RKO (cell line): ENCODE measurements at regions not wholly inside any gene's neighbourhood (a gene's known extent, or its start where the extent isn't known, plus 50 kb on each side); places are given as distances from the start of the nearest gene placed in this dataset.
A peak's percentile ranks its signal among the peaks of the same experiment; 100 is the strongest.
"Not testable (repeated sequence)": the region's sequence is repeated elsewhere in the genome, so short reads cannot be mapped to it uniquely, and the experiment has no call there.

Experiments used
- DNase-seq: peaks from one replicate; pipeline ENCODE4 v3.0.0-alpha.2; 2016; ENCODE audit warnings: low spot score

GRCh38 chr5:91595424-91595823 lies 212.3 kb upstream of the ARRDC3 start:
- no peak for DNase-seq

- DNase-seq = peak; percentile 22
These were observed 208.0 kb upstream of the ARRDC3 start for GRCh38 chr5:91591076-91591475.

- no peak for DNase-seq
These were observed 203.1 kb upstream of the ARRDC3 start for GRCh38 chr5:91586232-91586631.

GRCh38 chr5:91584352-91584751 lies 201.2 kb upstream of the ARRDC3 start:
- no peak for DNase-seq

- DNase-seq = not testable (repeated sequence)
These were observed 182.9 kb upstream of the ARRDC3 start for GRCh38 chr5:91566012-91566411.

GRCh38 chr5:91562922-91563321 lies 179.8 kb upstream of the ARRDC3 start:
- DNase-seq = no peak

- DNase-seq = peak; percentile 76
These were observed 158.6 kb upstream of the ARRDC3 start for GRCh38 chr5:91541696-91542095.

GRCh38 chr5:91538179-91538578 lies 155.1 kb upstream of the ARRDC3 start:
- DNase-seq = no peak

GRCh38 chr5:91535499-91535898 lies 152.4 kb upstream of the ARRDC3 start:
- DNase-seq = no peak

- DNase-seq = no peak
These were observed 151.2 kb upstream of the ARRDC3 start for GRCh38 chr5:91534332-91534731.

- no peak for DNase-seq
These were observed 149.7 kb upstream of the ARRDC3 start for GRCh38 chr5:91532779-91533178.

- DNase-seq = no peak
These were observed 149.2 kb upstream of the ARRDC3 start for GRCh38 chr5:91532281-91532680.

GRCh38 chr5:91528831-91529230 lies 145.7 kb upstream of the ARRDC3 start:
- no peak for DNase-seq

- DNase-seq = no peak
These were observed 138.7 kb upstream of the ARRDC3 start for GRCh38 chr5:91521785-91522184.

- DNase-seq = peak; percentile 82
These were observed 138.2 kb upstream of the ARRDC3 start for GRCh38 chr5:91521334-91521733.

GRCh38 chr5:91514400-91514799 lies 131.3 kb upstream of the ARRDC3 start:
- DNase-seq = no peak

- DNase-seq = no peak
These were observed 120.2 kb upstream of the ARRDC3 start for GRCh38 chr5:91503321-91503720.

- no peak for DNase-seq
These were observed 117.6 kb upstream of the ARRDC3 start for GRCh38 chr5:91500758-91501157.

- peak; percentile 72 for DNase-seq
These were observed 116.9 kb upstream of the ARRDC3 start for GRCh38 chr5:91499943-91500531.

- no peak for DNase-seq
These were observed 112.6 kb upstream of the ARRDC3 start for GRCh38 chr5:91495699-91496098.

- no peak for DNase-seq
These were observed 111.4 kb upstream of the ARRDC3 start for GRCh38 chr5:91494447-91494996.

GRCh38 chr5:91493086-91493485 lies 110.0 kb upstream of the ARRDC3 start:
- DNase-seq = no peak

GRCh38 chr5:91491229-91491628 lies 108.1 kb upstream of the ARRDC3 start:
- DNase-seq = no peak

- DNase-seq = no peak
These were observed 107.2 kb upstream of the ARRDC3 start for GRCh38 chr5:91490316-91490715.
